NCI-H524 (cell line): ENCODE measurements at regions not wholly inside any gene's neighbourhood (a gene's known extent, or its start where the extent isn't known, plus 50 kb on each side); places are given as distances from the start of the nearest gene placed in this dataset.

Experiments used
- DNase-seq, 2 experiments: peaks; one replicate each; lab custom pipeline; 2025; lab: John Stamatoyannopoulos, UW

- no peak for DNase-seq
Measured at GRCh38 chr5:159536166-159536565, 205.9 kb upstream of the IL12B start.

DNA sequence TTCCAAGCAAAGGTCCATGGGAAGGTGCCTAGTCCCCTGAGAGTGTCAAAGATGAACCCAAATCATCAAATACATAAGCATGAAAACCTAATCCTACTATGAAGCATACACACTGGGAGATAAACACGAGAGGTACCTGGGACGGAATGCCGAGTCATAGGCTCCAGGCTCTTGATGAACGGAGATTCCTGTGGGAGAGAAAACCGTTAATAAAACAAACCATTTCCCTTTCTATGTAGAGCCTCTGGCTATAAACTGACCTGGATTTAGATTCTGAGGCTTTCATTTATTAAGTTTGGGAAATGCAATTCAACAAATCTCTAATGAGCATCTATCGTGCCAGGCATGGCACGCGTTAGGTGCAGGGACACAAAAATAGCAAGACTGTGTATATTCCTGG is 206.4 kb upstream of the IL12B start:
- no peak for DNase-seq

- no peak for DNase-seq
Measured at GRCh38 chr5:159539678-159540077, 209.4 kb upstream of the IL12B start.

DNA sequence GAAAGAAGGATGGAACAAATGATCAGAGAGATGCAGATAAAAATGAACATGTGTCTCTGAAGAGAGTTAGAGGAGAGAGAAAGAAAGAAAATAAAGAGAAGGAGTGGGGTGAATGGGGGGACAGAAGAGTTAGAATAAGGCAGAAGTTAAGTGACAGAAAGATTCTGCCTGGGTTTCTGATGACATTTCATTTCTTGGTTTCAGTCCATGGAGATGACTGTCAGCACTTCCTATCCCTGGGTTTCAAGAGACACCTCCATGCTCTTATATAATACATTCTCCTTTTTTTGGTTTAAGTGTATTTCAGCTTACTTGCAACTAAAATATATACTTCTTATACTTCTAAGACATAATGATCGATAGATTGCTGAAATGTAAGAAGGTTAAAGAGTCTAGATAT is 213.0 kb upstream of the IL12B start:
- DNase-seq: no peak

GRCh38 chr5:159545156-159545555 is 214.9 kb upstream of the IL12B start:
- no peak for DNase-seq

DNA sequence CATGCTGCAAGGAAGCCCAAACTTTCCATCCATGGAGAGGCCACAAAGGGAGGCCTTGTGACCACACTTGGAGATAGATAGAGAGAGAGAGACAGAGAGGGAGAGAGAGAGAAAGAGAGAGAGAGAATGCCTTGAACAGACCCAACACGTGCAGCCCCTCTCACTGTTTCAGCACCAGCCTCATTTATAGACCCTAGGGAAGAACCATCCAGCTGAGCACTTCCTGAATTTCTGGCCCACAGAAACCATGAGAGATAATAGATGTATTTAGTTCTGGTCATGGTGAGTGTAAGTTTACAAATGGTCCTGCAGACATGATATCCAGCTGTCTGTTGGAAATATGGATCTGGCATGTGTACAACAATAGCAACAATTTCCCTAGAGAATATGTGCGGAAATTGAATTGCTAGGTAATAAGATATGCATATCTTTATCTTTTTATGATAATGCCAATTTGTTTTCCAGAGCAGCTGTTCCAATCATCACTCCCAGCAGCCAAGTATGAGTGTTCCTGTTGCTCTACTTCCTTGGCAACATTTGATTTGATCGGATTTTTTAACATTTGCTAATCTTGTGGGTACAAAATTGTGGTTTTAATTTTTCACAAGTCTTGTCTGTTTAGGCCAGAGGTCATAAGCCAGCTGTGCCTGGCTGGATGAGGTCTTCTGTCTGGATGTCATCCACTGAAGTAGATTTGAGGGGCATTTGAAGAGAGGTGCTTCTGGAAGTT is 217.3 kb upstream of the IL12B start:
- no peak for DNase-seq

GRCh38 chr5:159548517-159548916 is 218.2 kb upstream of the IL12B start:
- no peak for DNase-seq

DNA sequence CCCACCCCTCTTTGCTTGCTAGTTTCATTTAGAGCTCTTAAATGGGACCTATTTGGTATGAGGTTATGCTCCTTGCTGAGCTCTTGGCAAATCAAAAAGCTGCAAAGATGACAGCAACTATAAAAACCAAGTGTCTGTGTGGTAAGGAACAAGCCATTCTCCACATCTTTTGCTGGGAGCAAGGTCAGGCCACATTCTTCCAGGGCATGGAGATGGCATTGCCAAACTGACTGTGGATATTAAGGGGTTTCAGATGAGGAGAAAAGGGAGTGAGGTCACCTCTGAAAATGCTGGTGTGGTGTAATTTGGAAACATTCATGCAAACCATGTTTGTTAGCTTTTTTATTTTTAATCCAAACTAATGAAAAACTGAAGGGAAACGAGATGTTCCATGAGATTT is 218.8 kb upstream of the IL12B start:
- DNase-seq: no peak

GRCh38 chr5:159550951-159551350 is 220.7 kb upstream of the IL12B start:
- DNase-seq: no peak

- DNase-seq: no peak
Measured at GRCh38 chr5:159552751-159553150, 222.5 kb upstream of the IL12B start.

DNA sequence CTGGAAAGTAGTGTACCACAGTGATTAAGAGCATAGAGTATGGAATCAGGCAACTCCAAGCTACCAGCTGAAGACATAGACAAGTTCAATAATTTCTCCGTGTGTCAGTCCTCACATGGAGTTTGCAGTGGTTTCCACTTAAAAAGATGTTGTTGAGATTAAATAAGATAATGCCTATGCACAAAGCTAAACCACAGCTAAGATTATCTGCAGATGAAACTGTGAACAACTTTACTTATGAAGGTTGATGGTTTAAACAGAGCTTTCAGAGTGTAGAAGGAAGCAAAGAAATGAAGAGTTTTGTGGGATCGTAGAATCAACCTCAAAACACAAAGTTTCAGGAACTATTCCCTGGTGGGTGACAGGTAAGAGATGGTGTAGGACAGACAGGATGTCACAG is 223.5 kb upstream of the IL12B start:
- no peak for DNase-seq

- DNase-seq: peak in 1 of 2 experiments; percentile 5
Measured at GRCh38 chr5:159555084-159555483, 224.8 kb upstream of the IL12B start.

DNA sequence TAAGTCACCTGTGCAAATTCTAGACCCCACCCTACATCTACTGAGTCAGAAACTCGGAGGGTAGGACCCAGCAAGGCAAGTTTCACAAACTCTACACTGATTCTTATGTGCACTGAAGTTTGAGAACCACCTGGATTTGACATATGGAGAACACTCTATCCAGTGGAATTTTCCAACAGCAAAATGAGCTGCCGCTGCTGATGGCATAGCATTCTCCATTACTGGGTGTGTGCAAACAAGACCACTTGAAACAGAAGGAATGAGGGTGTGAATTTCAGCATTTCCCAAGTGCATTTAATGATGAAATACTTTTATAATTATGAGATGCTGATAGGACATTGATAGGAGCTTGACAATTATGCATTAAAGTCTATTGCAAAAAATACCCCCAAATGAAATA is 229.1 kb upstream of the IL12B start:
- peak in 1 of 2 experiments; percentile 60 for DNase-seq

- DNase-seq: peak; percentile 37 to 79
Measured at GRCh38 chr5:159560088-159560487, 229.8 kb upstream of the IL12B start.

- DNase-seq: peak in 1 of 2 experiments; percentile 63
Measured at GRCh38 chr5:159564031-159564430, 233.7 kb upstream of the IL12B start.

DNA sequence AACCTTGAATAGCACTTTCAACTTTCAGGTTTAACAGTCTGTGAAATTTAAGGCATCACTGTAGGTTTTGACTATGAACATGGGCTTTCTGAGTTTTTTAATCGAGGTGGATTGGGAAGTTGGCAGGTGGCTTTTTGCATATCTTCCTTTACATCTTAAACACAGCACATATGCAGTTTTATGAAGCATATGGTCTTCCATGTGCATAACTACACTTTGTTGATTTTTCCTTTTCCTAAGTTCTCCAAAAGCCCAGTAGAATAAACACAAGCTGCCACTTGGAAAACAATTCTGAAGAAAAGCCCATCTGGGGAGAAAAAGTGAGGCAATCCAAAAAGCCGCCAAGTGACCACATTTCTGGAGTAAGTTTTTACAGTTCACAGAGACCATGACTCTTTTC is 236.5 kb upstream of the IL12B start:
- peak in 1 of 2 experiments; percentile 45 for DNase-seq

GRCh38 chr5:159567461-159567860 is 237.2 kb upstream of the IL12B start:
- DNase-seq: no peak

DNA sequence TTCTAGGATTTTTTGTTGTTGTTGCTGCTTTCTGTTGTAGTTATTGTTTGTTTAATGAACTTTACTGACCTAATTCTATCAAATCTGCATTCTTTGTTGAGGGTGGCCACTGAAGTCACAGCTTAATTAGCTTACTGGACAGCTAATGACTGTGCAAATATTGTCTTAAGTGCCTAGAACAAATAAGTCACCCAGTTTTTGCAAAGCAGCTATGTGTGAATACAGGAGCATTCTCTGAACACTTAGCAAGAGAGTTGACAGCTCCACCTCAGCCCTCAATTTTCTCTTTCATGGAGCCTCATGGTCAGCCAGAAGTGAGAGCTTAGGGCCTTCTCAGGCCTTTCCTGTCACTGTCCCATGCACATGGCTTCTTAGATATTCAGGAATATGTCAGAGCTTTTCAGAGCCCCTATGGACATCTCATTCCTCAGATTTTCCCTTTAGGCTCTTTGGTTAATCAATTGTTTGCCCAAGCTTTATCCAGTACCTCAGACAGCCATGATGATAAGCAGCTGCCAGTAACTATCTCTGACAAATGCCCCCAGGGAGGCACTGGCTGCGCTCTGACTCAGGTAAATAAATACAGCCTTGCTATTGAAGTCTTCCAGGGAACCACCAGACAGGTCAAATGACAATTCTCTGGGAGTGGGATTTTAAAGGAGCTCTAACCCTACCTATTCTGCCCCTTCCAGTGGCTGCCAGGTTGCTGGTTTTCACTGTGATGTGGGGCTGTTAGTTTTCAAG is 241.4 kb upstream of the IL12B start:
- no peak for DNase-seq

DNA sequence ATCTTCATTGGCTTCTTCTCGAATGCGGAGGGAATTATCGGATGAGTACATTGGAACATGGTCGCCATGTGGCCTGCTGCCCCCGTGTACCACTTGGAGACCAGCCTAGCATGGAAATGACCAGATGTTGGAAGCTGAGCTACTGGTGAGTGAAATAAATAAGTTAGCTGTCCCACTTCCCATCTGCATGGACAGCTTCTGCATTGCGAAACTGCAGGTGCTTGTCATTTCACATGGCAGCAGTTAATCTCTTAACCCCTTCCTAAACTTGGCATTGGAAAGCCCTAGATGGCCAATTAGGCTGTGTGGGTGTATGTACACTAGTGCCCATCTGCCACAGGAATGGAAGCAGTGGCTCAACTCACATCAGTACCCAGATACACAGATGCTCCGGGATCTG is 246.6 kb upstream of the IL12B start:
- peak; percentile 90 to 96 for DNase-seq

- DNase-seq: no peak
Measured at GRCh38 chr5:159581502-159582249, 251.4 kb upstream of the IL12B start.

DNA sequence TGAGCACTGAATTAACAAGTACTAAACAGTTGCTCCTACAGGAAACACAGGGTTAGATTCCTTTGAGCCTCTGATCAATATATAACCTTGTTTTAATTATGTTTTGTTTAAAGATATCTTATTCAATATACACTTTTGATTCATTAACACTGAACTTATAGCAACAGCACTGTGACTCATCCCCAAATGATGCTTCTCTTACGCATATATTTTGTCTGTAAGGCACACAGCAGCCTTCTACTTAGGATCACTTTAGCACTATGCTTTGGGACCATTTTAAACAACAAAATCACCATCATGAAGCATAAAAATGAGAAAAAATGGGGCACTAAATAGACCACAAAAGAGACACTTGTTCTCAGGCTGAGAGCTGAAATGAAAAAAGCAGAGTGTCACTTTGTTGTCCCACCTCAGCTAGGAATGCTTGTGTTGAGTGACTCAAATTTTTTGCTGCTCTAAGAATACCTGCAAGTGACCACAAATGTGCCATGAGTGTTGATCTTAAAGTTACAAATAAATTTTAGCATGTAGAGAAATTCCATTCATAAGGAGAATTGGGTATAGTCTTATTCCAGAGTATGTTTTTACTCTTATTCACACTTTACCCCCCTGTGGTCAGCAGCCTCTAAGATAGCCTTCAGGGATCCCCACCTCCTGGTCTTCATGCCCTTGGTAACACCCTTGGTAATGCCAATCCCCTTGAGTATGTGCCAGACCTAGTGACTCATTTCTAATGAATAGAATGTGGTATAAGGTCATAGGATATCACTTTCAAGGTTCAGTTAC is 252.7 kb upstream of the IL12B start:
- DNase-seq: no peak

GRCh38 chr5:159586921-159587320 is 256.6 kb upstream of the IL12B start:
- no peak for DNase-seq
